DOHH2 (cell line): ENCODE measurements at regions not wholly inside any gene's neighbourhood (a gene's known extent, or its start where the extent isn't known, plus 50 kb on each side); places are given as distances from the start of the nearest gene placed in this dataset.

ENCODE experiments used
- EZH2phosphoT487 ChIP-seq: fragments of 200-600 bp; sonication (generic); IDR thresholded peaks from 2 replicates; pipeline ENCODE4 v1.6.1; 2017; ENCODE audit warnings: borderline replicate concordance, mild to moderate bottlenecking, antibody characterized with exemption, low read length, moderate library complexity, mixed read lengths
- TF ChIP-seq, protein P1 (sequence below): fragments of 200-600 bp; sonication (generic); IDR thresholded peaks from one replicate; pipeline ENCODE4 v1.5.1; 2014; ENCODE audit warnings: antibody characterized with exemption, mild to moderate bottlenecking, low read depth, low read length; ENCODE audit not compliant: poor library complexity, severe bottlenecking

DNA sequence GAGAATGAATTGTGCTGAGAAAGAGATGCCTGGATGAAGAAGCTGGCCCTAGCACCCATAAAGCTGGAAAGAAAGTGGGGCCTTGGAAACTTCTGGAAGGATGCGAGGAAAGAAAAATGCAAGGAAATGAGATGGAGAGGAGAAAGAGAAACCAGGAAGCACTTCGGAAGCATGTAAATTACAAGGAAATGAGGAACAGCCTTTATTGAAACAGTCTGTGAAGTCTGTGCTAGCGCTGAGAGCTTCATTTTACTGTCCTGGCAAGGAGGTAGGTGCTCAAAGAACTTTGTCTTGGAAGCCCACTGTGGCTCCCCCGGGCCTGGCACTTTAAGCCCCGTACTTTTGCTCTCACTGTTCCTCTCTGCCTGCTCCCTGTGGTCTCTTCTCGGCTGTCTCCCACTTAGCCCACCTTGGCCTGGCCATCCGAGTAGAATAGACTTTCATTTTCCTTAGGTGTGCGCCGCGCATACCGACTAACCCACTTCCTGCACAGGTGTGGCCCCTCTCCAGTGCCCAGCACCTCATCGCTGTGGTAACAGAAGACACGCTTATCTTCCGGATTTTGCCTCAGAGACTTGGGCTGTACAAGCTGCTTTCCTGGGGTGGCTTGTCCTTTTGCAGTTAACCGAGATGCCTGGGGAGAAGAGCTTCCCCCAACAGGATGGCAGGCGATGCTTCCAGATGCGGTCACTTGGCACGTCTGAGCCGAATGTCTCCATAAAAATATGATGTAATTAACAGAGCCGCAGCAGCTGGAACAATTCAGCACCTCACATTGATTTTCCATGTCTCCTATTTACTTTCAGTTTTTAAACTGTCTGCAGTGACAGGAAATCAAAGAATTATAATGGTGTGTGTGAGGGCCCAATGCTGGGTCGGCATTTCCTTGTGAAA is 199.6 kb downstream of the HRH4 start:
- TF ChIP-seq, protein P1, sequence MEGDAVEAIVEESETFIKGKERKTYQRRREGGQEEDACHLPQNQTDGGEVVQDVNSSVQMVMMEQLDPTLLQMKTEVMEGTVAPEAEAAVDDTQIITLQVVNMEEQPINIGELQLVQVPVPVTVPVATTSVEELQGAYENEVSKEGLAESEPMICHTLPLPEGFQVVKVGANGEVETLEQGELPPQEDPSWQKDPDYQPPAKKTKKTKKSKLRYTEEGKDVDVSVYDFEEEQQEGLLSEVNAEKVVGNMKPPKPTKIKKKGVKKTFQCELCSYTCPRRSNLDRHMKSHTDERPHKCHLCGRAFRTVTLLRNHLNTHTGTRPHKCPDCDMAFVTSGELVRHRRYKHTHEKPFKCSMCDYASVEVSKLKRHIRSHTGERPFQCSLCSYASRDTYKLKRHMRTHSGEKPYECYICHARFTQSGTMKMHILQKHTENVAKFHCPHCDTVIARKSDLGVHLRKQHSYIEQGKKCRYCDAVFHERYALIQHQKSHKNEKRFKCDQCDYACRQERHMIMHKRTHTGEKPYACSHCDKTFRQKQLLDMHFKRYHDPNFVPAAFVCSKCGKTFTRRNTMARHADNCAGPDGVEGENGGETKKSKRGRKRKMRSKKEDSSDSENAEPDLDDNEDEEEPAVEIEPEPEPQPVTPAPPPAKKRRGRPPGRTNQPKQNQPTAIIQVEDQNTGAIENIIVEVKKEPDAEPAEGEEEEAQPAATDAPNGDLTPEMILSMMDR, result no peak
- no peak for TF ChIP-seq EZH2phosphoT487
